ENCODE measurements at regions not wholly inside any gene's neighbourhood (a gene's known extent, or its start where the extent isn't known, plus 50 kb on each side); places are given as distances from the start of the nearest gene placed in this dataset.

DNA sequence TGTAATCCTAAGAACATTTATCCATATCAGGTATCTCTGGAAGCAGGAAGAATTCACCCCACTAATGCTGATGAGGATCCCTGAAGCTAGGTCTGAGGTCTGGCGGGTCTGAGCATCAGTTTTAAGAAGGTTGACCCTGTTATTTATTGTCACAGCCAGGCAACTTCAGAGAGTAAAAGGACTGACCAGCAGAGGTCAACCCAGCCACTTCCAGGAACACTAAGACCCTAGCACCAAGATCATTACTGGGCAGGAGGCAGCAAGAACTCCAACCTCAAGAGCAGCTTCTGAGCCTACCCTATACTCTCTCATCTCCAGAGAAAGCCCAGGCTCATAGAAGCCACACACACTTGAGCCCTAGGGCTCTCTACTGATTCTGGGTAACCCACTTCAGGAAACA, 901.4 kb downstream of the DCDC2C start:
- DNase-seq = no peak

DNA sequence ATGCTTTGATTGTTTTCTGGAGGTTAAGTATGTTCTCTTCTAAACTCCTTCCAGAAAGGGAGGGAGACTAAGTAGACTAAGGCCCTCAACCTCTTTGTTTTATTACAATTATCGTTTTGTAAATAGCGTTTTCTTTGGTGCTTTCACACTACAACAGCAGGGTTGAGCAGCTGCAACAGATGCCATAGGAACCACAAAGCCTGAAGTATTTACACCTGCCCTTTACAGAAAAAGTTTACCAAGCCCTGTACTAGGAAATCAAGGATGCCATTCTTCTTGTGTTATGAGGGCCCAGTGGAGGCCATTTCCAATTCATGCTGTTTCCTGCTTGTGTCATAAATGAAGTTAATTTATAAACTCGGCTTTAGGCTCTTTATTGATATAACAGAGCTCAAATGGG, 914.8 kb downstream of the DCDC2C start:
- DNase-seq = no peak

DNA sequence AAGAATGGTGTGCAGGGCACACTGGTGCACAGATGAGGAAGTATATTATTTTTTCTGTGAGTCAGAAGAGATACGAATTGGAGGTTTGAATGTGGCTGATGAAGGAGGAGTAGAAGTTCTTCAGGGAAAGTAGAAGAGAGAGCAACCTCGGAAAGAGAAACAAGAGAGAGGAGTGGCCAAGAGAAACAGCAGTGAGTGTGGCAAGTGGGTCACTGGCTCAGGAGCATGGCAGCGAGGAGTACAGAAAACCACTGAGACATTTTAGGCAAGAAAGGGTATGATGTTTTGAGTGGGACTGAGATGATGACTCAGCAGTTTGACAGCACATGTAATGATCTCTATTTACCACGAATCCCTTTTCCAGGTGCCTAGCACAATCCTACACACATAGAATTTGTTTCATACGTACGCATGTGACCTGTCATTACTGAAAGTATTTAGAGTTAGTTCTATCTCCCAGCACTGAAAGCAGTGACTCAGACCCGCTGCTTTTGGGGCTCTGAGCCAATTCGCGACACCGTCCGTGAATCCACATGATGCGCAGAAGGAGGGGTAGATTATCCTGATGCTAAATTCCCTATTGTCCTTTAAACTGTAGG, 915.4 kb downstream of the DCDC2C start:
- DNase-seq = no peak

DNA sequence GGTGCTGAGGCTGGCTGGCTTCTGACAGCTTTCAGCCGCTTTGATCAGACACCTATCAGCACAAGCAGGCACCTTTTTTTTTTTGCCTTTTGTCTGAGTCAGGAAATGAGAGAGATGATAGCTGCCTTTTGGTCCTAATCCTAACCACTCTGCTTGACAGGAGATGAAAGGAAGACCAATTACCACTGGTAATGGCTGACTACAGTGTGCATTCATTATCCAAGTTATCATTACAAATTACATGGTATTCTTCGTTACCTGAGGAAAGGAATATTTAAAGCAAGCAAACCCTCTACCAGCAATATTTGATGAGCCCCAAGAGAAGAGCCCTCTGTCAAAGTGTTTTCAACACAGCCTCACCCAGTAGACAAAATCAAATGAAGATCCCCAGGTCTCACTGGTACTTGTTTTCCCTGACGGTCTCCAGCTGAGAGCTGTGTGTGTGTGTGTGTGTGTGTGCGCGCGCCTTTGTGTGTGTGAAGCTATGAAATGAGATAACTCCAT, 925.7 kb downstream of the DCDC2C start:
- no peak for DNase-seq

DNA sequence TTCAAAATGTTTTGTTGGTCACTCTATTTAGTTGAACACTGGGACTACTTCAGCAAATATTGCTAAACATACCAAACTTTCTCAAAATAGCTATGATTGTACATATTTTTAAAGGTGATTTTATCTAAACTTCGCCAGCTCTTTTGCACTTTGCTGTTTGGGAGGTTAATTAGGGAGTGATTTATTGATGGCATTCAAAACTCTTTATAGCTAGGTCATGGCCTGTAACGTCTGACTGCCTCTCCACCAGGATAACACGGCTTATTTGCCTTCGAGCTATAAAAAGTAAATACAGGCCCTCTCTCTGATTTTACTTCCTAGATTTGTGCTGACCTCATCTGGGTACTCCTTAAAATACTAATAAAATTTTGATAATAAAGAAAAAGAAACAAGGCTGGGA, 931.9 kb downstream of the DCDC2C start:
- DNase-seq = peak; percentile 11 to 42

DNA sequence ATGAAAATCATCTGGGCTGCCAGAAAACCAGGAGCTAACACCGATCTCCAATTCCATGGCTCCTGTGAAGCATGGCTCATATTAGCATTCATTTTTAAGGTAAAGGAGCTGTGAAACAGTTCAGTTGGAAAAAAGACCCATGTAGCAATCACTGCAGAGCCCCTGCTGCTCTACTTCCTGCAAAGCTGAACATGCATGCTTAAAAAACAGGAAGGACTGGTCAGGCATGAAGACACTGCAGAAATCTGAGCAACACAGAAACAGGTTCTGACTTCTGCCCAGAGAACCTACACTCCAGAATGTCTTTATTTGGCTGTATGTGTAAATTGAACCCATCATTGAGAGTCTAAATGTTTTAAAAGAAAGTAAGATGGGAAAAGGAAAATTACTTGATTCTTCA, 950.6 kb downstream of the DCDC2C start:
- DNase-seq = no peak

DNA sequence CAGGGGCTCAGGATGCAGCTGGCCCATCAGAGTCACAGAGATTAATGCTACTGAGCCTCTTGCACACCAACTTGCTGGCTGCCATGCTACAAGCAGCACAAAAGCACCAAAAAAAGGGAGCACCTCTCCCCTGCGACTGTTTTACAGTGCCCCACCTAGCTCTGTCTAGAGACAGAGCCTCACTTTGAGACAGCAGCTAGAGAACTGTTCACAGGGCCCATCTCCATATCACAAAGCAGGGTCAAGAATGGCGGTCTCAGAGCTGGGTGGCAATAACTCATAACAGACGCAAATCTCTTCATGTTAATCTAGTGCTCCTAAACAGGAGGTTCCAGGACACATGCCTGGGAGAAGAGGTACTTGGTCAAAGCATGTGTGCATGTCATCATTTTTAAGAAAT, 953.0 kb downstream of the DCDC2C start:
- no peak for DNase-seq

DNA sequence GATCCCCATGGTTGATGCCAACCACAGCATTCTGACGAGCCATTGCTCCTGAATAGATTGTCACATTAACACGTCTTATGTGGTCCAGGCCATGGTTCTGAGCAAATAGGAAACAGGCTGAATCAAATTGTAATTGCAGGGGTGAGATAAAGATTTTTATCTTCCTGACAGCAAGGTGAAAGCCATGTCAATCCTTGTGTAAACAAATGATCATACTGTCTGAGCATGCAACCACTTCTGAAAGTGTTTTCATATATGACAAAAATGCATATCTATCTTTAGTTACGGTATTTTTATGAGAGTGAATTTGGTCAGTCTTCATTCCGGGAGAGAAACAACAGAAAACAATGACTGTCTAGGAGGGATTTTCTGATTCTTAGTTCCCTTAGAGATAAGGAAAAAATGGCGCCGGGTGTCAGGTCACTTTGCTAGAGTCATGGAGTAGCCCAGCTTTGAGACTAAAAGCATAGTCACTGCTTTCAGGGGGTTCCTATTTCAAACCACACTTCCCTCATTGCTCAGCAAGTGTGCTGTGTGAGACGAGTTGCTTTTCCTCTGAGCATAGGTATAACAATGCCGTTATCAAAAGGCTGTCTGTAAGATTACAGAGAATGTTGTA, 958.9 kb downstream of the DCDC2C start:
- no peak for DNase-seq

DNA sequence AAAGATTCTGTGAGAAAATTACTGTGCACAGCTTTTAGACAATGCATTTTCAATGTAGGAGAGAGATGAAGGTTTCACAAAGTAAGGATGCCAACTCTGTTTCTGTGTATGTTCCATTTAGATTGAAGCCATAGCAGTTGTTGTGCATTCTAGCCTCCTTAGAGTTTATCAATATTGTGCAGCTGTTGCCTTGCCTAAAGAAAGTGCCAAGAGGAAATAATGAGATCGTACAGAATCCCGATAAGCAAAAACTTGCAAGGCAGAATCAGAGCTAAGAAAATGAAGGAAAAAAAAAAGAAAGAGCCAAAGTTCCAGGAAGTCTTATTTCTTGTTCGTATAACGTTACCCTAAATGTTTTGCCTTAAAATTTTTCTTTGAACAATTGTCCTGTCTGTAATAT, 965.0 kb downstream of the DCDC2C start:
- no peak for DNase-seq

DNA sequence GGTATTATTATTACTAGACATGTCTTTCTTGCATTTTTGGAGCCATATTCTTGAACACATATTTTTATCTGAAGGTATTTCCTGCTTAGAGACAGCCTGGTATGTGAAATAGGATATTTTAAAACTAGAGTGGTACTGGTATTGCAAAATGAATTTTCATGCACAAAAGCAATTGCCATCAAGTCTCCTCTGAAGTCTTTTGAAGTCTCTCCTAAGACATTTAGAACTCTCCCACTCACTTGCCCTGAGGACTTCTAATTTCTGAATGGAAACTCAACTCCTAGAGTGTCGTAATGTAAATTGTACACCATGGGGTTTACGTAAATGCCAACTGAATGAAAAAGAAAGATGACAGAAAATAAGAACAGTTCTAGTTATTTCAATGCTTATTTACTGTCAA, 967.0 kb downstream of the DCDC2C start:
- DNase-seq = no peak

DNA sequence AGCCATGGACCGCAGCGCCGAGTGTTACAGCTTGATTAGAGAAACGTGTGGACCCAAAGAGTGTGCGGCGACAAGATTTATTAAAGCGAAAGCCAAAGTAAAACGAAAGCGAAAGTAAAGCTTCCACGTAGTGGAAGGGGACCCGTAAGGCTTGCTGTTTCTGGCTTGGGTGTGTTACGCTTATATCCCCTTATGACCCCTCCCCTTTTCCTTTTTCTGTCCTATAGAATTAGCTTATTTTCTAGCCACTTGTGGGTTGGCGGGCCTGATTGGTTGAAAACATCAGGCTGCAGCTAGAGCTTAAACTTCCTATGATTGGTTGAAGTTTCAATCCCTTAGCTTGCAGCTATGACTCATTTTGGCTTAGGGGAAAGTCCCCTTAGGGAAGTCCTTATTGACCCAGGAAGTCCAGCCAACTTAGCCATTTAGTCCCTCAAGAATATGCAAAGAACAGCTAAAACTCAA, 969.7 kb downstream of the DCDC2C start:
- DNase-seq = peak; percentile 82 to 91

DNA sequence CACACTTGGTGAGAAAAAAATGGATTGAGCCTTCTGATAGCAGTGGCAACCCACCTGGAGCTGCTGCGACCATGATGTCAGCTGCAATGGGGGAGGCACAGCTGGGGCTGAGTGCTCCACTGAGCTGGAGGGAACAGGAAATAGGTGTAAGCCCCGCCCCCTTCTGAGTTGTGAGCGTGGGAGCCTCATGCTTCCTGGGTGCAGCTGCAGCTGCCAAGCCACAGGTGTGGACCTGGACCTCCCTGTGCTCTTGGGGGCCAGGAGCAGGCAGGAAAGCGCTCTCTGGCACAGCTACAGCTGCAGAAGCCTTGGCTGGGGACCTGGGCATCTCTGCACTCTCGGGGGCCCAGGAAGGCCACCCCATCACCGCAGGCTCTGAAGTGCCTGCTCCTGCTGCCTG, 970.6 kb downstream of the DCDC2C start:
- peak; percentile 76 to 82 for DNase-seq

DNA sequence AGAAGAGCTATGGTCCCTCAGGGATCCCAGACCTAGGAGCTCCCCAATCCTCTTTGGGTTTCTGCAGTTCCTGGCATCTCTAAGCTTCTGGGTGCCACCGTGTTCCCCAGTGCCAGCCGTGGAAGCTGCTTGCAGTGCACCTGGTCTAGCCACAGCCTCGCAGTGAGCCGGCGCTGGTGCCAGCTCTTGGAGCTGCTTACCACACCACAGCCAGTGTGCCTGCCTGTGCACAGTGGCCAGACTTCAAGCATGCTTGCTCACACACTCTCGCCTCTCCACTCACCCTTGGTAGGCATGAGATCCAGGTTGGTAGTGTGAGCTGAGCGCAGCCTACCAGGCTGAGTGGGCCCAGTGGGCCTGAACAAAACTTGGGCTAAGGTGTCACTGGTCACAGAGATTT, 971.9 kb downstream of the DCDC2C start:
- DNase-seq = no peak

DNA sequence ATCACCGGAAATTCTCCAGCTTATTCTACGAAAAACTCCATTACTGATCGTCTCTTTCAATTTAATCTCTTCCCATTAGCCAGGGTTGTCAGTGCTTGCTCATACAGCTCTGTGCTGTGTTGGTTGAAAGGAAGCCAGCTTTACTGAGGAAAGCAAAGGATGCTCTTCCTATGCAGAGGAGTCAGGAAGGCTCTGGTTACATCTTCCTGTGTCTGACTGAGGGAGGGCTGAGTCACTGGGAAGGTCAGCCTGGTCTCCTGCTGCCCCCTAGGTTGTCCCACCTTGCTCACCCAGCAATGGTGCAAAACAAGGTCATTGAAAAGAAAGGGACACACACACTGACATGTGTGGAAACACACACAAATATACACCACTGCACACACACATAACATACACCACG, 975.6 kb downstream of the DCDC2C start:
- no peak for DNase-seq

DNA sequence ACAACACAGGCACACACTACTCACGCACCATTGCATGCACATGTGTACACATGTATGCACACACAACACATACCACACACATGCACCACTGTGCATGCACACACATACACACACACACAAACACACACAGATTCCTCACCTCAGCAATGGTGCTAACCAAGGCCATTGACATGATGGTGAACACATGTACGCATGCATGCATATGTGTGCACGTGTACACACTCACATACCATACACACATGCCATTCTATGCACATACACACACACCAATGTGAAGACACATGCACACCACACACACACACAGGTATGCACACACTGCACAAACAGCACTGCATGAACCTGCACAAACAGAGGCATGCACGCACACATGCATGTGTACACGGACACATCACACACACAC, 976.0 kb downstream of the DCDC2C start:
- no peak for DNase-seq

DNA sequence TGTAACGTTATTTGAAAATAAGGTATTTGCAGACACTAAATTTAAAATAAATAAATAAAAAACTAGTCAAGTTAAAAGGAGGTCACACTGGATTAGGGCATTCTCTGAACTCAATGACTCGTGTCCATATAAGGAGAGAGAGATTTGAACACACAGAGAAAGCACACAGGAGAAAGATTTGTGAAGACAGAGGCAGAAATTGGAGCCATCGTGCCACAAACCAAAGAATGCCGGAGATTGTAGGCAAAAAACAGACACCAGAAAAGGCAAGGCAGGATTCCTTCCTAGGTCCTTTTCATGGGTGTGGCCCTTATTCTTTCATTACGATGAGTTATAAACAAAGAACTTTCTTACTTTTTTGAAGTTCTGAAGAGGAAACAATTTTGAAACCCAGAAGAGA, 981.5 kb downstream of the DCDC2C start:
- DNase-seq = no peak

DNA sequence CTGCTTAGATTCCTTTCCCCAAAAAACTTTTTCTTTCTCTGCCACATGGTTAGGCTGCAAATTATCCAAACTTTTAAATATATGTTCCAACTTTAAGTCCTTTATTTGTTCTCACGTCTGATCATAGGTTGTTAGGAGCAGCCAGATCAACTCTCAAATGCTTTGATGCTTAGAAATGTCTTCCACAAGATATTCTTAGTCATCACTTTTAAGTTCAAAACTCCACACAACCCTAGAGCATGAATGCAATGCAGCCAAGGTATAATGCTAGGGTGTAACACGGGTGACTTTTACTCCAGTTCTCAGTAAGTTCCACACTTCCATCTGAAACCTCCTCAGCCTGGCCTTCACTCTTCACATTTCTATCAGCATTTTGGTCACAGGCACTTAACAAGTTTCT, 987.5 kb downstream of the DCDC2C start:
- DNase-seq = no peak

DNA sequence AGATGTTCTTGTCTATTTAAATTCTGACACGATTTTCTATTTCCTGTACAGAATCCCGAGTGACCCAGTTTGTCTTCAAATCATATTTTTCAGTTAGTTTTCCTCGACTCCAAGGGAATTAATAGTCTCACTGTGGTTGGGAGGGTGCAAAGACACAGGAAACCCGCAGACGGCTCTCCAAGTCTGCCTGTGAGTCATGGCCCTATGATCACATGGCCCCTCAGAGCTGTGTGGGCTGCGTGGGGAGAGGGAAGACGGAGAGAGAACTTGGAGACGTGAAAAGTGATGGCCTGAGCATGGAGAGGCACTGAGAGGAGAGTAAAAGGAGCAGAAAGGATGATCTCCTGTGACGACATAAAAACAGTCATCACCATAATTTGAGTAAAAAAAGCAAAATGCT, 989.9 kb downstream of the DCDC2C start:
- no peak for DNase-seq

DNA sequence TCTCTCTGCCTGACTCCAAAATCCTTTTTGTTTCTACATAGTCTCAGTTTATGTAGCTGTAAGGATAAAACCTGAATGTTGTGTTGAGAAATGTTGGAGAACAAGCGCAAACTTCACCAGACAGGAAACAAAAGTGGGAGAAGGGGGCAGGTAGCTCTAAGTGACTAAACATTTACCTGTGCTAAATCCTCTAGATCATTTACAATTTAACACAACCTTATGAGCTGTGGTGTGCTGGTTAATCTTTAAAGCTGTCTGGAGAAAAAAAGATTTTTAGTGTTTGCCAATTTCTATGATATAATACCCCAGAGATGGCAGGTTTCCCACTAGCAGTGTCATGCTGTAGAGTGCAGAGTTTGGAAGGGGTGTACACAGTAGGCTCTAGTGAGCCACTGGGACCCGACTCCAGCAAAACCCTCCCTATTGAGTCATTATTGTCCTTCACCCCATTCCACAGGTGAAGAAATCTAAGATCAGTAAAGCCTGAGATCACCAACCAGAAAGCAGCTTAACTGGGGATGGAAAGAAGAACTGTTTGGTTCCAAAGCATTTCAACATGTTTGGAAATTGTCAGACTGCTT, 992.0 kb downstream of the DCDC2C start:
- DNase-seq = no peak

DNA sequence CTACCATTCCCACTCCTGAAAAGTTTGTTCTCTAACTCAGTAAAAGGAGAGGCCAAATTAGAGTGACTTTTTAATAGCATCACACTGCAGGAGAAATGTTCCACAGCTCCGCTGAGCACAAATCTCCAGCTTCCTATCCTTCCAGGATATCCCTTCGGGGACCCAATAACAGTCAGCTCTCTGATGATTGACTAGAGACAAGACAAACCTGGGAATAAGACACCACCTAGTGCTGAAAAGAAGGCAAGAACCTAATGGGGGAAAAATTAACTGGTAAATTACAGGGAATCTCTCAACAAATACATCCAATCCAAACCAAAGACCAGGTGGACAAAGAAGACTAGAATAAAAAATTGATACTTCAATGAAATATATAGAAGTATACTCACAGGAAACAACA, 977.1 kb upstream of the SOX11 start:
- DNase-seq = peak; percentile 33 to 54

DNA sequence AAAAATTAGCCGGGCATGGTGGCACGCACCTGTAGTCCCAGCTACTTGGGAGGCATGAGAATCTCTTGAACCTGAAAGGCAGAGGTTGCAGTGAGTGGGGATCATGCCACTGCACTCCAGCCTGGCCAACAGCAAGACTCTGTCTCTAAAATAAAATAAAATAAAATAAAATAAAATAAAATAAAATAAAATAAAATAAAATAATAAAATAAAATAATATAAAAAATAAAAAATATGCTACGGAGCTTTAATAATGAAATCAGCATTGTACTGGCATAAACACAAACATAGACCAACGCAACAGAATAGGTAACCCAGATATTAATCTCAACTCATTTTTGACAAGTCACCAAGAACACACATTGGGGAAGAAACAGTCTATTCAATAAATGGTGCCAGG, 973.4 kb upstream of the SOX11 start:
- no peak for DNase-seq

DNA sequence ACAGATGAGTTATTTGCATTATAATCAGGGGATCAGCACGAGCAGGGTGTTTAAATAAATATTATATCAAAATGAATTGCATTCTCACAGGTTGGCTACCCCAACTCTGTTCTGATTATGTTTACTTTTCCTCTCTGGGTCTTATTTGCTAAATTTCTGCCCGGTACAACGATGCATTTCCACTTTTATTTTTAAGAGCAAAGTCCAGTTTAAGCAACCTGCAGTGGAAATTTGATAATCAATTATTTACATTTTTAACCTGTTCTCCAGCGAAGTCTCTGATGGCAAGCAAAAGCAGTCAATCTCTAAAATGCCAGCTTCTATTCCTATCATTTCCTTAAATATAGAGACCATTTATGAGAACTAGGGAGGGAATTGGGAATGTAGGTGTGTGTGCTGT, 966.6 kb upstream of the SOX11 start:
- no peak for DNase-seq

DNA sequence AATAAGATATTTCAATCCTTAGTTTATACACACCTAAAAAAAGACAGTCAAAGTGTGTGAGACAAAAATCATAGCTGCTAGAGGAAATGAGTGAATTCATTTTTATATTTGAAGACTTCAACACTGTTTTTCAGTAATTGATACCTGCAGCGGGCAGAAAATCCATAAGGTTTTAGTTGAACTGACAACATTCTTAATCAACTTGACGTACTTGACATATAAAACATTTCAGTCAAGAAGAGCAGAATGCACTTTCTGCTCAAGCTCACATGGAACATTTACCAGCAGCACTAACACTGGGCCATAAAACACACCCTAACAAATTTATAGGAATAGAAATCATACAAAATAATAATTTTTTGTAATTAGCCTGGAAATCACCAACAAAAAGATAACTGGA, 959.6 kb upstream of the SOX11 start:
- no peak for DNase-seq

All from SHP77 (cell line).